GM18868 (cell line): ENCODE measurements at regions not wholly inside any gene's neighbourhood (a gene's known extent, or its start where the extent isn't known, plus 50 kb on each side); places are given as distances from the start of the nearest gene placed in this dataset.
"Not testable (repeated sequence)": the region's sequence is repeated elsewhere in the genome, so short reads cannot be mapped to it uniquely, and the experiment has no call there.

ENCODE experiments used
- ATAC-seq: cut with Tn5 transposase; IDR thresholded peaks from one replicate; pipeline ENCODE4 v1.9.1; 2021; ENCODE audit warnings: mild to moderate bottlenecking, moderate library complexity; ENCODE audit not compliant: unreplicated experiment

DNA sequence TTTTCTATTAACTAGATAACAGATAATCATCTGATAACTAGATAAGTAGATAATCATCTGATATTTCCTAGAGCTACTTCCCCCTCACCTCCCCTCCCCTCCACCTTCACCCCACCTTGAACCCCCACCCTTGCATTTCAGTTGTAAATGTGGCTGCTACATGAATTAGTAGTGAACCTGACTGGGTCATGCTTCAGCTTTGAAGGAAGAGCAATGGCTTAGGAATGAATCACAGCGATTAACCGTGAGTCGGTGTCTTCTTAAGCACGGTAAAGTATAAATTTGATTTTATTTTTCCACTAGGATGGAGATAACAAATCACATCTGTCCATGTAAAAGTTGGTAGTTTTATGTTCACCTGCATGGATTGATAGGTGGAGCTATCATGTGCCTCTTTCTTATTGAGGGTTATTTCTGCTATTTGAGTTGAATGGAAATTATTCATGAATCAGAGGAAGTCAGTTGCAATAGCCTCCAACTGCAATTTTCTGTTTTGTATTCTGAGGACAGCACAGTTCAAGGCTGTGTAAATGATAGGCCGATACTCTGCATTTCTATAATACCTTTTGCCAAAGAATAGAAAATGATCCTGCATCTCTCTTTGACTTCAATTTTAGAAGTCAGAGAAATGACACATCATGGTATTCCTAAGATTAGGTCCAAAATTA lies 235.0 kb downstream of the PTGER3 start:
- no peak for ATAC-seq

DNA sequence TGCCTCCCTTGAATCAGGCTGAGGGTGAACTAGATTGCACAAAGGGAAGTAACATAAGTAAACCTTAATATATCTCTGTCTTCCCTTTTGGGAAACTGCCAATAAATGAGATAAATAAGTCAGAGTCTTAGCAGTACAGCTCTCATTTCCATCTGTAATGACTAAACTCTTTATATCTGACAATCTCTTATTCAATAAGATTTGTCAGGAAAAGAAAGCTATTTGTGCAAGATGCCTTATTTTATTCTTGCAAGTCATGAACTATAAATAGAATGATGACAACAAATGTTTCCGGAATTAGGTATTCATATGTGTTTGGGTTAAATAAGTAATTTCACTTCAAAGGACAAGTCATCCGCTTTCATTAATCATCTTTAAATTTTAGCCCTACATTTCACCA lies 229.2 kb downstream of the PTGER3 start:
- ATAC-seq, result no peak

DNA sequence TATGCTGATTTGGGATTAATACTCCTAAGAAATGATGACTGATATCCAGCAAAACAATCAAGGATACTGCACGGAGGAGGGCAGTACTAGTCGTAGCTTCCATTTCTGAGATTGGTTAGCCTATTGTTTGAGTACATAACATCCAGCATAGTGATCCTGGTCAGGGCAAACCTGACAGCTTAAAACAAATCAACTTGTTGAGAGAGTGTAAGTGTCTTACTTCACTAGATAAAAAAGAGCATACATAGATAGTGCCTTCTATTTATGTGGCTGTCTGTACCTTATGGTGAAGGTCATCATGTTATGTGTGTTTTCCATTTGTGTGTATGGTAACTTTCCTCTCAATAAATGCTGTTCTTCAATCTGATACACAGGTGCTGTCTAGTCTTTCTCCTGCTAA lies 228.4 kb downstream of the PTGER3 start:
- no peak for ATAC-seq

DNA sequence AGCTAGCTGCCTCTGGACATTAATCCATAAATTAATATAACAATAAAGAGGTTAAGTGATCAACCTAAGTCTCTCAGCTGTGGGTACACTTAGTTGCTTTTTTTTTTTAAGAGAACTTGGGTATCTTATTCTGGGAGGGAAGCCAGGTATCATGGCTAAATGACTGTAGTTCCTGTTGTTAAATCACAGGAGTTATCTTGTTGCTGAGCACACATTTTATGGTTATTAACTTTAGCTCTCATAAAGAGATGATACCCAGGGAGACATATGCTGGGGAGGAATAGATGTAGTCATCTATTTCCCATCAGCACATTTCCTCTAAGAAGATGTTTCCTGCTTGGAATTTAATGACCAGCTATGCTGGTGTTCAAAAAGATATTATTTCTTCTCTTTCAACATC lies 227.8 kb downstream of the PTGER3 start:
- no peak for ATAC-seq

DNA sequence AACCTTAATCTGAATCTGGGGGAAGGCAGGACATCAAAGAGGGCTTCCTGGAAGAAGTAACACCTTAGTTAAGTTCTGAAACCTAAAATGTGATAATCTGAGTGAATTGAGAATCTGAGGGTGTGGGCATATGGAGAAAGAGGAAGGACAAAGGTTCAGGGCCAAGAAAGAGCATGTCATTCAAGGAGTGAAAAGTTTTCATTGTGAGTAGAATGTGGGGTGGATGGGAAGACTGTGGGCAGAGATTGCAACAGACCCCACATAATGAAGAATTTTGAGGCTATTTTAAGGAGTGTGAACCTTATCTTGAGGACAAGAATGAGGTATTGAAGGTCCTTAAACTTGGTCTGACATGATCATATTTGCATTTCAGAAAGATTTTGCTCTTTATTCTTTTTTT lies 227.2 kb downstream of the PTGER3 start:
- ATAC-seq, result no peak

DNA sequence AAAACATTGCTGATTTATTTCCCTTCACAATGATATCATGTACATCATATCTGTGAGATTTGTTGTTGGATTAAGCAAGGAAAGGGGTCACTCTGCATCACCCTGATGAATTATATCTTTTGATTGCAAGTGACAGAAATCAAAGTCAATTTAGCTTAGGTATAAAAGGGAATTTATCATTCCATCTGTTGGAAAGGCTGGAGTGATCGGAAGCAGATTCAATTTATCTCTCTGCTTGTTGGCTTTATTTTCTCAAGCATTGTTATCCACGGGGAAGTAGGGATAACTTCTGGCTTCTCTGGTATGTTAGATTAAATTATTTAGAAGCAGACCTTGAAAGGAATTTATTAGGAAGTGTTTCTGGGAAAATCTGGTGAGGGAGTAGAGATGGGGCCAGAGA lies 226.6 kb downstream of the PTGER3 start:
- no peak for ATAC-seq

DNA sequence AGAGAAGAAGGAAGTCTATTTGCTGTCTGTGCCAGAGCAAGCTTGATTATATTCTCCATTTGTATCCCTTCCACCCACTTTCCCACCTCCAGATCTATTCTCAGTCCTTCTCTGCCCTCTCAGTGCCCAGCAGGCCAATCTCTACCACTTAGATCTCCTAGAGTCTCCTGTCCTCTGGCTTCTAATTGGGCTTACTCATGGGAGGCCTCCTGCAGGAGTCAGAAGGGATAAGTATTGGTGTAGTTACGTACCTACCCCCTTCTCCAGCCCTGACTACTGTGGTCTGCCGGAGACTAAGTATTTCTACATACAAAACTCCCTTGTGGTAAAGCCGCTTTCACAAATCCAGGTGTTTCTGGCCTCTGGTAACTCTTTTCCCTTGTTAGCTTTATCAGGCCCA lies 221.2 kb downstream of the PTGER3 start:
- no peak for ATAC-seq

DNA sequence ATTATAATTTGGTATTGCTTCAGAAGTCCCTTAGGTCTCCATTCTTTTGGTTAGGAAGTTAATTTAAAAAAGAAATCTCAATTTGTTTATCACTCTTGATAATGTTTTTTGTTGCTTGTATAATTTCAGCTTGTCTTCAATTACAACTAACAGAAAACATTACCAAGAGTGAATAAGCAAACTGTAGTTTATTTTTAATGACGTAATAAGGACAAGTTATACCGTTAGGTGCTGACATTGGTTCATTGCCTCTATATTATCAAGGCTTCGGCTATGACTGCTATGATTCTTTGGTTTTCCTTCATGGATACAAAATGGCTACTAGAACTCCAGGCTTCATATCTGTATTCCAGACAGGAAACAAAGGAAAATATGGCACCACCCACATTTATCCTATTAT lies 220.6 kb downstream of the PTGER3 start:
- no peak for ATAC-seq

DNA sequence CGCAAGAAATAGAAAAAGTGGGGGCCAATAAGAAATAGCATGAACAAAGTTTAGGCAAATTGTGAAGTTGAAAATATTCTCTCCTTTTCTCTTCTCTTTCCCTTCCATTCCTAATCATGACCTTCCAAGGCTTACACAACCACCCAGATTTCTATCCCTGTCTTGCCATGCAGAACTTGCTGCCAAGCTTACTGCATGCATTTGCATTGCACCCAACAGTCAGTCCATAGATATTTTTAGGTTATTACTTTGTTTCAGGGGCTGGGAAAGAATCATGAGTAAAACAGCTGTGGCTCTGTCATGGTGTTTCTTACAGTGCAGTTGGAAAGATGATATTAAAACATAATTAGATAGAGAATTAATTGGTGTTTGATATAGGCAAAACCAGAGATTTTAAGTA lies 219.4 kb downstream of the PTGER3 start:
- no peak for ATAC-seq

DNA sequence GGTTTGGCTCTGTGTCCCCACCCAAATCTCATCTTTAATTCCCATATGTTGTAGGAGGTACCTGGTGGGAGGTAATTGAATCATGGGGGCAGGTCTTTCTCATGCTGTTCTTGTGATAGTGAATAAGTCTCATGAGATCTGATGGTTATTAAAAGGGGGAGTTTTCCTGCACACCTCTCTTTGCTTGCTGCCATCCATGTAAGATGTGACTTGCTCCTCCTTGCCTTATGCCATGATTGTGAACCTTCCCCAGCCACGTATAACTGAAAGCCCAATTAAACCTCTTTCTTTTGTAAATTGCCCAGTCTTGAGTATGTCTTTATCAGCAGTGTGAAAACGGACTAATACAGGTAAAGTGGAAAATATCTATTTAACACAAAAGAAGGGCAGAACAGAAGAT lies 213.3 kb downstream of the PTGER3 start:
- ATAC-seq, result not testable (repeated sequence)

DNA sequence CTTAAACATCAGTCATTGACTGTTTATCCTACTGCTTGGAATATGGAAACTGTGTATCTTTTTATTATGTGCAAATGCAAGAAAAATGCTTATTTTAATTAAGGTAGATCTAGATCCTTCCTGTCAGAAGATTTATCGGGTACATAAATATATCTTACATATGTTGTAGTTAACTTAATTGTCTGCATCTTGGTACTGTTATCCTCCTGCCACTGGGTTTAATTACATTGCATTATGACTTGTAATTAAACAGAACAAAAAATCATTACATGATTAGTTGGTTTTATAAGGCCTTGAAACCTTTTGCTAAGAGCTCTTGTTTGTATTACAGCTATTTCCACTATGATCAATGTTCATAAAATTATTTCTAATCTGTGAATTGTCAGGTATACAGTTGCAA lies 211.2 kb downstream of the PTGER3 start:
- no peak for ATAC-seq

DNA sequence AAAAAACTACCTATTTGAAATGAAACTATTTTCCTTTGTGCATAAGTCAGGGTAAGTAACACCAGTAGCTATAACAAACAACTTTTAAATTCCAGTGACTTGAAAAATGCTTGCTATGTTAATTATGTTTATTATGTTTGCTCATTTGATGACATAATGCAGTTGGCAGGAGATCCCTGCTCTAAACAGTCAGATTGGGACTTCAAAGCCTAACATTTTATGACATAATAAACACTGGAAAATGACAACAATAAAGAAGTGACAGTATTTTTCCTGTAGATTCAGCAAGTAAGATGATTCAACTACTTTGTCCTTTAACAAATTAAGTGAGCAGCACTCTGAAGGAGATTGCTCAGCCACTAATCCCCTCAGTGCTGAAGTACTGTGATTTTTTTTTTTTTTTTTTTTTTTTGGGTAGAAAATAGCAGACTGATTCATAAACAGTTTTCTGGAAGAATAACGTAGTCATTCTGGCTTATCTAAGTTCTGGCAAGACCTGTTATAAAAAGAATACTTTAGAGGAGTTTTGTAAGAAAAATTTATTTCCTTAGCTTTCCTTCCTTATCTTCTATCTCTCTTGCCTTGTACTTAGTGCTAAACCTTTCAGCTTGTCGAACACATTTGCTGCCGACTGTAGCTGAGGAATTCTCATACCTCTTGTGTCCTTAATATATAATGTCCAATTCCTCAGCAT lies 207.2 kb downstream of the PTGER3 start:
- ATAC-seq, result no peak

DNA sequence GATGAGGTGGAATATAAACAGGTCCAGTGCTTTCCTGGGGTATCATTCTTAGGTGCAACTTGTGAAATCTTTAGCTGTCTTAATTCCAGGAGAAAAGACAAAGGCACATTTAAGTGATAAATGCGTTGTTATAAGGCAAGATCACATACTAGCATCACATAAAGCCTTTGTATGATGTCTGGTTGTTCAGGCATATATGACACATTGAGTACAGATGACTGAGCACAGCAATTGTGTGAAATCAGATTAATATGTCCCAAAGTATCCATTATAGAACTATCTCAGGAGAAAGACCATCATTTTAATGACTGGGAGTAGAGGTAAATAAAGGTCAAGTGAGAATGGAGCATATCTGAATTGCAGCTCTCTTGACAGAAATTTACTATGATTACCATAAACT lies 205.1 kb downstream of the PTGER3 start:
- no peak for ATAC-seq

DNA sequence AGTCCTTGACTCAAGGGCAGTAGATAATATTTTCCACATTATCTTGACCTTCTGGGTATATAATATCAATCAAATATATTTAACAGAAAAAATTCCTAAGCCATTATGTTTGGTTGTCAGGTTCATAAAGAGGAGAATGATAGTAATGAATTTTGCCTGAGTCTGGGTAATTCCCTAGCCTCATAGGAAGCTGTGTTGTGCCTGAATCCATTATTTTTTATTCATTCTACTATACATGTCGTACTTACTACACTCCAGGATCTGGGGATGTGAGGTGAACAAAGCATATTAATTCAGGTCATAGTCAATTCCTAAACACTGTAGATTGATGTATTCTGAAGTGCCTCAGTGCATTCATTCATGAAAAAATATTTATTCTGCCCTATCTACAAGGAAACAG lies 204.2 kb downstream of the PTGER3 start:
- no peak for ATAC-seq

DNA sequence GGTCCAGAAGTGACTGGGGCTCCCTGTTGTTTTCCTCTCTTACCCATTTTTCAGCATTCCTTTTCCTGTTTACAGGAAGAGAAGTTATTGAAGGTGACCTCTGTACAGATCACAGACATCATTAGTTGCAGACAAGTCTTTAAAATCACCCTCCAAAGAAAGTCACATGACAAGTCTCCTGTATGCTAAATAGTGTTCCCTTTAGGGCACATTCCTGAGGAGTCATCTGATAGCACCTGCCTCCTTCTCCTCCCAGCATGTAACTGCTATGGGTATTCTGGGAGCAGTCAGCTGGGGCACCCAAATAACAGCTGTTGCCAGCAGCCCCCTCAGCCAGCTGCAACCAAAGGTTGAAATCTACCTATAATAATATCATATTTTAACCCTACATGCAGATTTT lies 200.6 kb downstream of the PTGER3 start:
- no peak for ATAC-seq

DNA sequence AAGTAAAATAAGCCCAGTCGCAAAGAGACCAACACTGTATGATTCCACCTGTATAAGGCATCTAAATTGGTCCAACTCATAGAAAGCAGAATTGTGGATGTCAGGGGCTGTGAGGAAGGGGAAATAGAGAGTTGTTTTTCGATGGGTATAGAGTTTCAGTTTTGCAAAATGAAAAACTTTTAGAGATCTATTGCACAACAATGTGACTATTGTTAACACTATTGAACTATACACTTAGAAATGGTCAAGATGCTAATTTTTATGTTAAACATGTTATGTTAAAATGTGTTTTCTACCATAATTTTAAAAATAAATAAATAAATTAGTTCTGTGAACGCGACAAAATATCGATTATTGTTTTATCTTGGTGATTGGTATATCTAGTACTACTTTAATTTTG lies 192.4 kb downstream of the PTGER3 start:
- ATAC-seq, result no peak

DNA sequence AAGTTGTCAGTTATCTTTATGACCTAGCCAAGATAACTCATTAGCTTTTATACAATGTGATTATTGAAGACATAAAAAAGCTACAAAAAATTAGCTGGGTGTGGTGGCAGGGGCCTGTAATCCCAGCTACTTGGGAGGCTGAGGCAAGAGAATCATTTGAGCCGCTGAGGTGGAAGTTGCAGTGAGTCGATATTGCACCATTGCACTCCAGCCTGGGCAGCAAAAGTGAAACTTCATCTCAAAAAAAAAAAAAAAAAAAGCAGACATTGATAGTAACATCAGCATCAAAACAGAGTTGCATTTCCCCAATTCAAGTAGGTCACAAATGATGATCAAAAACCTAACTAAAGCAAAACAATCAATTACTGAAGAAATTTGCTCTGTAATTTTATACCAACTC lies 191.4 kb downstream of the PTGER3 start:
- no peak for ATAC-seq

DNA sequence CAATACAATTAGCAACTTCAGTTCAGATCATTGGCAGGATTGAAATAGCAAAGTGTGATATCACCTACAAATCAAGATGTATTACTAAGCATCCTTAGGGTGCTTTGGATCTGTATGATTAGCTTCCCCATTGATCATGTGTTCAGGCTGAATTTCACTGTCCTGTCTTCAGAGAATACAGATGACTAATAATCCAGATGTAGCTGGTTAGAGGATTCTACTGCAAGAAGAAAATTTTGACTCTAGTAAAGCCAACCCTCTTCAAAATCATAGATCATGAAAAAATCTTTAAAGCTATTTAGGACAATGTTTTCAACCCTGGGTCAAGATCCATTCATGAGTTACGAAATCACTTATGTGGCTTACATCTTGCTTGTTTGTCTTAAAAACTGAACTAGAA lies 184.4 kb downstream of the PTGER3 start:
- no peak for ATAC-seq

DNA sequence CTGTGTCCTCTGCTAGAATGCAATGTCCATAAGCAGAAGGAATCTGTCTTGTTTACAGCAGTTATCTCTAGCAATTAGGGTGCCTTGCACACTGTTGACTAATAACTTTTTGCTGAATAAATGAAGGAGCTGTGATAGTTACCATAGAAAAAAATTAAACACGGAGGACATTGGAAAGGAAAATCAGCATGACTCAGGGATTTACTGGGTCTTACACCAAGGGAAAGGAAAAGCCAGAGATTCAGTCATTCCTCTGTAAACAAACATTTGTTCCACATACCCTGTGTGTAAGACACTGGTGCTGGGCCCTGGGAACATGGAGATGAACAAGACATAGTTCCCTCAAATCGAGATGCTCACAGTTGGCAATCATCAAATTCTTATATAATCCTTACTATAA lies 183.3 kb downstream of the PTGER3 start:
- ATAC-seq, result no peak

DNA sequence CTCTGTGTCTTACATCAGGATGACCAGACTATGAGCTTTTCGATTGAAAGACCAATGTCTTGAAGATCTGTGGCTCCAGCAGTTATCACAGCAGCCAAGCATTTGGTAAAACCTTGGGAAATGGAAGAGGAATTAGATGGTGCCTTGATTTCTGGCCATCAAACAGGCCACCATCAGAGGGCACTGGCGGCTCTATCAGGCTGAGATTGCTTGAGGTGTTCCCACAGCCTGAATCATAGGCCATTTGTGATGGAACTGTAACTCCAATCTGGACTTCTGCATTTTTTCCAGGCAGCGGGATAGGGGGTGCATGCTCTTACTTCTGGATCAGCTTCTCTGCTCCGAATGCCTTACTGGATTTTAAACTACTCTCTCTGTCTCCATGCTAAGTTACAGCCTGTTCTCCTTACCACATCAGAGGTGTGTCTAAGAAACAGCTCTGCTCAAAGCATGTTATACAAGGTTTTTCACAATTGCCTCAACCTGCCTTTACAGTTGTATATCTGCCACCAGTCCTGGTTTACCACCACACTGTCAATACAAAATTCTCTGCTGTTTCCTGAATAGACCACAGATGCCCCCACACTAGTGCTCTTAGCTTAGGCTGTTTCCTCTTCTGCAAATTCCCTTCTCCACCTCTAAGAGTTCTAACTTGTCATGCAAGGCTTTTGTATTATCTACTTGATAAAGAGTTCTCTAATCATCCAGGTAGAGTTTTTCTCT lies 180.9 kb downstream of the PTGER3 start:
- ATAC-seq, result no peak

DNA sequence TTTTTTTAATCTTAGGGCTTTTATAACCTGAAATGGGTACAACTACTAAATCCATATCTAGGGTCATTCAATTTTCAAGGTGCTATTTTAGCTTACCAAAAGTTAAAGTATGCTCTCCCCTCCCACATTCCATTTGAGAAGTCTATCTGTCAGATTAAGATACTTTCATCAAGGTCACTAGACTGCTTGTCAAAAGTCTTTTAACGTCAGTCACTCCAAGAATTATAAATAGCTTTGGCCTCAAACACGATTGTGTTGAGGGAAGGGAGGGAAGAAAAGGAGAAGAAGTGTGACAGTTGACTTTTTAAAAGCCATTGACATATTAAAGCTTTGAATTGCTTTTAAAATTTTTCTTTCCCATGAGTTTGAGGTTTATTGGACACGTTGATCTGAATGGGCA lies 175.8 kb downstream of the PTGER3 start:
- ATAC-seq, result no peak

DNA sequence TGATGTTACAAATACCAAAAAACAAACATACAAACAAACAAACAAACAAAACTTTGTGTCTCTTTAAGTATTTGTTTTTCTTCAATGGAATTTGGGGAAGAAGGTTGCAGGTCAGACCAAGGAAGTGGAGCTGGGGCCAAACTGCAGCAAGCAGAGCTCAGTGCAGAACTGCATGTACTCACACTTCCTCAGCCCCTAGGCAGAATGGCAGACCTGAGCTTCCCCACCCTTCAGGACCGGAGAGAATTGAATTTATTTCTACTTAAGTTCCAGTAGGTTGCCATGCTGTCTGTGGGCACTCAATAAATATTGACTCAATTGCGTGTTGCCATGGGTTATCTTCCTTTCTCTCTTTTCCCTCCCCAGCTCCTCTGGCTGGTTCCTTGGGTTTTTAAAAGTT lies 173.6 kb downstream of the PTGER3 start:
- no peak for ATAC-seq
